Stomach (tissue), 4 donors: ENCODE measurements at regions not wholly inside any gene's neighbourhood (a gene's known extent, or its start where the extent isn't known, plus 50 kb on each side); places are given as distances from the start of the nearest gene placed in this dataset.

Source experiments
- EP300 ChIP-seq: sonication (generic); formaldehyde crosslinking; IDR thresholded peaks from one replicate; pipeline ENCODE4 v1.6.1; 2017; ENCODE audit warnings: antibody characterized with exemption
- POLR2A ChIP-seq, 4 donors: fragments of 450-650 bp; IDR thresholded peaks; one replicate each; pipeline ENCODE4 v1.6.1; 2016; ENCODE audit warnings: antibody characterized with exemption in 4 of 4, control low read depth in 2 of 4, mild to moderate bottlenecking in 1 of 4, moderate library complexity in 1 of 4
- POLR2AphosphoS5 ChIP-seq, 3 donors: sonication (generic); formaldehyde crosslinking; IDR thresholded peaks; one replicate each; pipeline ENCODE4 v1.6.1; 2016; ENCODE audit warnings: antibody characterized with exemption in 3 of 3
- TF ChIP-seq, protein P1 (sequence below), 7 experiments: fragments of 450-650 bp in 4 of 7; fragments of 200-600 bp in 3 of 7; sonication (generic) in 3 of 7; IDR thresholded peaks; one replicate each; pipeline ENCODE4 v1.5.1; 2016 to 2019; ENCODE audit warnings: antibody characterized with exemption in 7 of 7, control low read depth in 2 of 7, mild to moderate bottlenecking in 1 of 7

DNA sequence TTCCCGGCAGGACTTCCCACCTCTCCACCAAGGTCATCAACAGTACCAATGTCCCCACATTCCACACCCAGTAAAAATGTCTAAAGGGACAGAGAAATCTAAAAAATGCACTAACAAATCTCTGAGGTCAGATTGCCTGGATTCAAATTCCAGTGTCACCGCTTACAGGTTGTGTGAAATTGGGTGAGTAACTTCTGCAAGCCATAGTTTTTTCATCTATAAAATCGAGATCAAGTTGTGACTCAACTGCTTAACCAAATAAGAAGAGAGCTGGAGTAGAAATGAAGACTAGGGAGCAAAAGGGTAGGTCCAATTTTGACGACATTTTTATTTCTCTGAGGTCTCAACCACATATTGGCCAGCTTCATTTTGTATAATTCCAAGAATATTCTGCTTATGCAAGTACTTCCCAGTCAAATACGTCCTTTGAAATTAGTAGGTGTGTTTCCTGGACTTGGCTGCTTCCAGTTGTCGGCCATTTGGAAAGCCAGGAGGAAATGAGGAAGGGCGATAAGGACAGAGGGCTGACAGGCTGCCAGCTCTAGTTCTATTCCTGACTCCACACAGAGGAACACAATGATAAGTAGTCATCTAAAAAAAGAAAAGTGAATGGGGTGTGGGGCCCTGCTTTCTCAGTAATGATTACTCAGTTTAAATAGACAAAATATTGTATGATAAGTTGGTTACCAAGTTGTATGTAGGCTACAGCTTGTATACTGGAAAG is 57.7 kb upstream of the ZC3H11B start:
- TF ChIP-seq POLR2A (IDR thresholded peaks at IDR 0.05) (no peak), POLR2AphosphoS5 (IDR thresholded peaks at IDR 0.05) (no peak), EP300 (no peak)
- TF ChIP-seq, protein P1, sequence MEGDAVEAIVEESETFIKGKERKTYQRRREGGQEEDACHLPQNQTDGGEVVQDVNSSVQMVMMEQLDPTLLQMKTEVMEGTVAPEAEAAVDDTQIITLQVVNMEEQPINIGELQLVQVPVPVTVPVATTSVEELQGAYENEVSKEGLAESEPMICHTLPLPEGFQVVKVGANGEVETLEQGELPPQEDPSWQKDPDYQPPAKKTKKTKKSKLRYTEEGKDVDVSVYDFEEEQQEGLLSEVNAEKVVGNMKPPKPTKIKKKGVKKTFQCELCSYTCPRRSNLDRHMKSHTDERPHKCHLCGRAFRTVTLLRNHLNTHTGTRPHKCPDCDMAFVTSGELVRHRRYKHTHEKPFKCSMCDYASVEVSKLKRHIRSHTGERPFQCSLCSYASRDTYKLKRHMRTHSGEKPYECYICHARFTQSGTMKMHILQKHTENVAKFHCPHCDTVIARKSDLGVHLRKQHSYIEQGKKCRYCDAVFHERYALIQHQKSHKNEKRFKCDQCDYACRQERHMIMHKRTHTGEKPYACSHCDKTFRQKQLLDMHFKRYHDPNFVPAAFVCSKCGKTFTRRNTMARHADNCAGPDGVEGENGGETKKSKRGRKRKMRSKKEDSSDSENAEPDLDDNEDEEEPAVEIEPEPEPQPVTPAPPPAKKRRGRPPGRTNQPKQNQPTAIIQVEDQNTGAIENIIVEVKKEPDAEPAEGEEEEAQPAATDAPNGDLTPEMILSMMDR (IDR thresholded peaks at IDR 0.05) = no peak
